ENCODE measurements at regions not wholly inside any gene's neighbourhood (a gene's known extent, or its start where the extent isn't known, plus 50 kb on each side); places are given as distances from the start of the nearest gene placed in this dataset.

- DNase-seq = no peak
- ChIA-PET CTCF (no interaction called here), POLR2A (no interaction called here)
- Mint-ChIP-seq H3K4me3 (no peak overlapping the region), H3K9me3 (no peaks in the 10 kb centered on the region), H3K27me3 (no peaks in the 10 kb centered on the region), H3K36me3 (ENCODE audit: low read depth) (no peaks in the 10 kb centered on the region), H3K4me1 (no peaks in the 10 kb centered on the region), H3K27ac (no peak overlapping the region)
- TF ChIP-seq CTCF (IDR thresholded peaks at IDR 0.05) = no peak
- ATAC-seq (ENCODE audit: low read depth) = no peak
- intact Hi-C loops (cut with micrococcal nuclease) = no loop called here
These were observed 51.4 kb upstream of the SOX2 start for GRCh38 chr3:181660337-181660736.

GRCh38 chr3:181637456-181637855, 74.3 kb upstream of the SOX2 start:
- intact Hi-C loops (cut with micrococcal nuclease) = no loop called here
- POLR2A ChIA-PET = no interaction called here

GRCh38 chr3:181637056-181637455, 74.7 kb upstream of the SOX2 start:
- no peak for TF ChIP-seq CTCF (IDR thresholded peaks at IDR 0.05)
- H3K27ac Mint-ChIP-seq = no peak overlapping the region
- H3K36me3 Mint-ChIP-seq (ENCODE audit: low read depth) = no peaks in the 10 kb centered on the region
- no peaks in the 10 kb centered on the region for H3K4me1 Mint-ChIP-seq
- DNase-seq (no peak), ATAC-seq (ENCODE audit: low read depth) (no peak)
- ChIA-PET CTCF (no interaction called here), POLR2A (no interaction called here)
- H3K27me3 Mint-ChIP-seq = no peaks in the 10 kb centered on the region
- no peaks in the 10 kb centered on the region for H3K9me3 Mint-ChIP-seq
- intact Hi-C loops (cut with micrococcal nuclease) = no loop called here
- no peak overlapping the region for H3K4me3 Mint-ChIP-seq

More at GRCh38 chr3:181637456-181637855, 74.3 kb upstream of the SOX2 start:
- Mint-ChIP-seq H3K4me1 (no peaks in the 10 kb centered on the region), H3K36me3 (ENCODE audit: low read depth) (no peaks in the 10 kb centered on the region), H3K4me3 (no peak overlapping the region), H3K27ac (no peak overlapping the region), H3K9me3 (no peaks in the 10 kb centered on the region), H3K27me3 (no peaks in the 10 kb centered on the region)
- no peak for TF ChIP-seq CTCF (IDR thresholded peaks at IDR 0.05)
- CTCF ChIA-PET = no interaction called here
- DNase-seq (no peak), ATAC-seq (ENCODE audit: low read depth) (no peak)

- ChIA-PET CTCF (no interaction called here), POLR2A (no interaction called here)
- TF ChIP-seq CTCF (IDR thresholded peaks at IDR 0.05) = no peak
- ATAC-seq (ENCODE audit: low read depth) = no peak
- intact Hi-C loops (cut with micrococcal nuclease) = no loop called here
- no peak for DNase-seq
- no peaks in the 10 kb centered on the region for H3K36me3 Mint-ChIP-seq (ENCODE audit: low read depth)
- no peaks in the 10 kb centered on the region for H3K4me1 Mint-ChIP-seq
- no peaks in the 10 kb centered on the region for H3K9me3 Mint-ChIP-seq
- no peak overlapping the region for H3K4me3 Mint-ChIP-seq
- H3K27me3 Mint-ChIP-seq = no peaks in the 10 kb centered on the region
- H3K27ac Mint-ChIP-seq = no peak overlapping the region
These were observed 76.6 kb upstream of the SOX2 start for GRCh38 chr3:181635141-181635540.

GRCh38 chr3:181633556-181633955, 78.2 kb upstream of the SOX2 start:
- Mint-ChIP-seq H3K4me3 (no peak overlapping the region), H3K36me3 (ENCODE audit: low read depth) (no peaks in the 10 kb centered on the region), H3K27ac (no peak overlapping the region), H3K4me1 (no peaks in the 10 kb centered on the region), H3K27me3 (no peaks in the 10 kb centered on the region), H3K9me3 (no peaks in the 10 kb centered on the region)
- CTCF ChIA-PET = no interaction called here
- TF ChIP-seq CTCF (IDR thresholded peaks at IDR 0.05) = no peak
- intact Hi-C loops (cut with micrococcal nuclease) = no loop called here
- DNase-seq = no peak
- POLR2A ChIA-PET = no interaction called here
- ATAC-seq (ENCODE audit: low read depth) = no peak
